Gastrocnemius medialis (tissue), 4 donors: ENCODE measurements at regions not wholly inside any gene's neighbourhood (a gene's known extent, or its start where the extent isn't known, plus 50 kb on each side); places are given as distances from the start of the nearest gene placed in this dataset.

Experiments
- ATAC-seq, 2 donors: fragments of 150-250 bp; one replicate each; pipeline ENCODE4 v1.9.1; 2016
- DNase-seq, 2 donors: peaks; one replicate each; pipeline ENCODE4 v3.0.0-alpha.2; 2019
- H3K27ac ChIP-seq, 4 donors: fragments of 200-600 bp; sonication (generic); 1 replicate in 1 of 4; 2 replicates in 3 of 4; pipeline ENCODE4 v1.5.1; 2016 to 2018; ENCODE audit warnings: mild to moderate bottlenecking in 2 of 4, moderate library complexity in 1 of 4
- H3K27me3 ChIP-seq, 3 donors: fragments of 200-600 bp; sonication (generic) in 2 of 3; 1 replicate in 1 of 3; 2 replicates in 2 of 3; pipeline versions ENCODE4 v1.5.1 to v1.6.0; 2016 to 2019; ENCODE audit warnings: mild to moderate bottlenecking in 1 of 3, moderate library complexity in 1 of 3
- H3K36me3 ChIP-seq, 2 donors: fragments of 200-600 bp; sonication (generic) in 1 of 2; one replicate each; pipeline ENCODE4 v1.5.1; 2017 to 2018
- H3K4me1 ChIP-seq, 2 donors: fragments of 200-600 bp; sonication (generic) in 1 of 2; one replicate each; pipeline ENCODE4 v1.5.1; 2016 to 2017; ENCODE audit warnings: mild to moderate bottlenecking in 2 of 2
- H3K4me3 ChIP-seq, 4 donors: fragments of 200-600 bp; sonication (generic) in 3 of 4; 1 replicate in 1 of 4; 2 replicates in 3 of 4; pipeline ENCODE4 v1.5.1; 2016 to 2019; ENCODE audit warnings: mild to moderate bottlenecking in 2 of 4
- H3K9me3 ChIP-seq, 3 donors: fragments of 200-600 bp; sonication (generic) in 2 of 3; 1 replicate in 1 of 3; 2 replicates in 2 of 3; pipeline ENCODE4 v1.5.1; 2016 to 2019
- POLR2A ChIP-seq, 2 donors: fragments of 450-650 bp; IDR thresholded peaks; one replicate each; pipeline ENCODE4 v1.6.1; 2017; ENCODE audit warnings: antibody characterized with exemption in 2 of 2, mild to moderate bottlenecking in 2 of 2, moderate library complexity in 2 of 2
- in situ Hi-C, 4 donors: fragments of 200-750 bp; cut with MboI; loops; one replicate each; pipeline versions ENCODE4 v1.15.0 to v1.8.0; 2017; ENCODE audit warnings: low sequenced_read_pairs in 4 of 4
- intact Hi-C: fragments of 100-400 bp; cut with DNase I; formaldehyde crosslinking; loops from one replicate; pipeline ENCODE4 v1.15.1; 2023; ENCODE audit warnings: low total_unique reads
- TF ChIP-seq, protein P1 (sequence below), 5 experiments: fragments of 450-650 bp in 3 of 5; fragments of 200-600 bp in 2 of 5; sonication (generic) in 2 of 5; IDR thresholded peaks in 4 of 5; conservative IDR thresholded peaks in 1 of 5; 1 replicate in 4 of 5; 2 replicates in 1 of 5; pipeline ENCODE4 v1.5.1; 2016 to 2019; ENCODE audit warnings: antibody characterized with exemption in 5 of 5, mild to moderate bottlenecking in 3 of 5, moderate library complexity in 3 of 5

DNA sequence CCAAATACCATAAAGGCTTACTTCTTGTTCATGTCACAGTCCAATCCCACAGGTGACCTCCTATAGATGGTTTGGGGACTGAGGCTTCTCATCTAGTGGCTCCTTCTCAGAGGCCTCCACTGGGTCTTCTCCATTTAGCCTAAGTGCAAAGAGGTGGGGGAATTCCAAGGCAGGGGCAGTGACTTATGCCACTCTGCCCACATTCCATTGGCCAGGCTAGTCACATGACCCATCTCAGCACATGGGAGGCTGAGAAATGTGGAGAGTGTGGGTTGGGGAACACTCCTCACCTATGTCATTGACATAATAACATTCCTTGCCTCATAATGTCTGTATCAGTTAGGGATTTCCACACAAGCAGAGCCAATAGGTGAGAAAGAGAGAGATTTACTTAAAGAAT lies 104.3 kb upstream of the PLXNA4 start:
- Histone ChIP-seq H3K9me3 (no peaks in the 10 kb centered on the region), H3K4me3 (no peak overlapping the region), H3K27me3 (no peaks in the 10 kb centered on the region), H3K4me1 (no peaks in the 10 kb centered on the region), H3K36me3 (no peaks in the 10 kb centered on the region), H3K27ac (no peak overlapping the region)
- no peak for DNase-seq
- intact Hi-C loops (no loop called here), in situ Hi-C loops (no loop called here)
- TF ChIP-seq, protein P1, sequence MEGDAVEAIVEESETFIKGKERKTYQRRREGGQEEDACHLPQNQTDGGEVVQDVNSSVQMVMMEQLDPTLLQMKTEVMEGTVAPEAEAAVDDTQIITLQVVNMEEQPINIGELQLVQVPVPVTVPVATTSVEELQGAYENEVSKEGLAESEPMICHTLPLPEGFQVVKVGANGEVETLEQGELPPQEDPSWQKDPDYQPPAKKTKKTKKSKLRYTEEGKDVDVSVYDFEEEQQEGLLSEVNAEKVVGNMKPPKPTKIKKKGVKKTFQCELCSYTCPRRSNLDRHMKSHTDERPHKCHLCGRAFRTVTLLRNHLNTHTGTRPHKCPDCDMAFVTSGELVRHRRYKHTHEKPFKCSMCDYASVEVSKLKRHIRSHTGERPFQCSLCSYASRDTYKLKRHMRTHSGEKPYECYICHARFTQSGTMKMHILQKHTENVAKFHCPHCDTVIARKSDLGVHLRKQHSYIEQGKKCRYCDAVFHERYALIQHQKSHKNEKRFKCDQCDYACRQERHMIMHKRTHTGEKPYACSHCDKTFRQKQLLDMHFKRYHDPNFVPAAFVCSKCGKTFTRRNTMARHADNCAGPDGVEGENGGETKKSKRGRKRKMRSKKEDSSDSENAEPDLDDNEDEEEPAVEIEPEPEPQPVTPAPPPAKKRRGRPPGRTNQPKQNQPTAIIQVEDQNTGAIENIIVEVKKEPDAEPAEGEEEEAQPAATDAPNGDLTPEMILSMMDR (IDR thresholded peaks at IDR 0.05 in 4 of 5, conservative IDR thresholded peaks at IDR 0.05 in 1 of 5): no peak
- TF ChIP-seq POLR2A (IDR thresholded peaks at IDR 0.05): no peak
- ATAC-seq: no peak

DNA sequence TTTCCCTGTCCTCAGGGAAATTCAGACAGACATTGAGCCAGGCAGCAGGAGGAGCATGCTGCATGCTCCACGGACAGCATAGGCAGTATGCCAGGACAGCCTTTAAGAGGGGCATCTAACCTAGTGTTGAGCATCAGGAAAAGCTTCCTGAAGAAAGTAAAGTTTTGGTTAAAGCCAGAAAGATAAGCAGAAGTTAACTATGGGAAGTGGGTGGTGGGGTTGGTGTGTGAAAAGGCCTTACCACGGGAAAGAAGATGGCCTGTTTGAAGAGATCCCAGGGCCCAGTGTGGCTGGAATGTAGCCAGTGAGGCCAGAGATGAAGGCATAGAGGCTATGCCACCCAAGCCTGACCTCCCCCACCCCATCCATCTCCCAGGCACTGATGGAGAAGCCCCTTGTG lies 102.4 kb upstream of the PLXNA4 start:
- Histone ChIP-seq H3K27ac (no peak overlapping the region), H3K4me1 (no peaks in the 10 kb centered on the region), H3K9me3 (no peaks in the 10 kb centered on the region), H3K4me3 (no peak overlapping the region), H3K27me3 (no peaks in the 10 kb centered on the region), H3K36me3 (no peaks in the 10 kb centered on the region)
- intact Hi-C loops (no loop called here), in situ Hi-C loops (no loop called here)
- TF ChIP-seq, protein P1 (IDR thresholded peaks at IDR 0.05 in 4 of 5, conservative IDR thresholded peaks at IDR 0.05 in 1 of 5): no peak
- no peak for TF ChIP-seq POLR2A (IDR thresholded peaks at IDR 0.05)
- DNase-seq (no peak), ATAC-seq (no peak)

DNA sequence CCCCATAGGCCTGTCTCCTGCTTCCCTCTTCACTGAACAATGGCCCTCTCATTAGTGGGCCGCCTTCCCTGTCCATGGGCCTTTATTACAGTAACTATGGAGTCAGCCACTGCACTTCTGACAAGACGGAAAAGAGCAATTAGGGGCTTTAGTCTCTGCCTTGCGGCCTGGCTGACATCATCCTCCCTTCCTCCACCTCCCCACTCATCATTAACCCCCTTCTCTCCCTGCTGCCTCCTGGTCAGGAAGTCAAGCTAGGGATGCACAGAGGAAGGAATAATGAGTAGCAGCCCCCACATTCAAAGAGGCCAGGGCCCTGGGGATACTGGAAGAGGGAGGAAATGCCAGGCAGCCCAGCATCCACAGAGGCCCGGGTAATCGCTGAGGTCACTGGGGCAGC lies 101.6 kb upstream of the PLXNA4 start:
- H3K9me3 ChIP-seq: no peaks in the 10 kb centered on the region
- in situ Hi-C loops: no loop called here
- ATAC-seq (no peak), DNase-seq (no peak)
- TF ChIP-seq, protein P1 (IDR thresholded peaks at IDR 0.05 in 4 of 5, conservative IDR thresholded peaks at IDR 0.05 in 1 of 5): no peak
- H3K4me1 ChIP-seq: no peaks in the 10 kb centered on the region
- no peak overlapping the region for H3K4me3 ChIP-seq
- intact Hi-C loops: no loop called here
- no peaks in the 10 kb centered on the region for H3K36me3 ChIP-seq
- no peak overlapping the region for H3K27ac ChIP-seq
- H3K27me3 ChIP-seq: no peaks in the 10 kb centered on the region

DNA sequence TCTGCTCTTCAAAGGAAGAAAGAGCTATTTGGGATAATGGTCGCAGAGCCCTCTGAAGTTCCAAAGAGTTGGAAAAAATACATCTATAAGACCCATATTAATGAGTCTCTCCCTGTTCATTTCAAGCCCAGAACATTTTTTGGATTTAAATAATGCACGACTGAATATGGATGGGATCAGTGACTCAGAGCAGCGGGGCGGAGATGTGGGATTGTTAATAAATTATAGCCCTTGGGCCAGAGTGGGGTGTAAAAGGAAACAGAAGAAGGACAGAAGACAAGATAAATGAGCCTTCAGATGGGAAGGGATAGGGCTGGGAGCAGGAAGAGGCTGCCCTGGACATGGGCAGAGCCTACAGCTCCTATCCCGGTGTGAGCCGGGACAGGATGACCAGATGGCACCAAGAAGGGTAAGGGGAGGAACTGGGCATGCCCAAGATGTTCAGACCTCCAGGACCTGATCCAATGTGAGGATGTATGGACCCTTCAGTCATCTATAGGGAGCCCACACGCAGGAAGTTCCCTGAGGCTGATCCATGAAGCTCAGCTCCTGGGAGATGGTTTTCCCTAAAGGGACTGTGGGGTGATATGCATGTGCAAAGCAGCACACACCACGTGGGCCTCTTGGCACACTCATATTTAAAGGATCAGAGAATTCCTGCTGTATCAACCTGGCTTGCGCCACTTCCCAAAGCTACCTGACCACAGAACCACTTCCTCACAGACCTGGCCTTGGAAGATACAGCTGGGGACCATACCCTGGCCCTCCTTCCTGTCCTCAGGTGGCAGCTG lies 96.1 kb upstream of the PLXNA4 start:
- intact Hi-C loops (no loop called here), in situ Hi-C loops (no loop called here)
- no peaks in the 10 kb centered on the region for H3K9me3 ChIP-seq
- no peak overlapping the region for H3K4me3 ChIP-seq
- no peaks in the 10 kb centered on the region for H3K36me3 ChIP-seq
- no peaks in the 10 kb centered on the region for H3K4me1 ChIP-seq
- DNase-seq: no peak
- TF ChIP-seq POLR2A (IDR thresholded peaks at IDR 0.05): no peak
- TF ChIP-seq, protein P1 (IDR thresholded peaks at IDR 0.05 in 4 of 5, conservative IDR thresholded peaks at IDR 0.05 in 1 of 5): no peak
- ATAC-seq: no peak
- H3K27me3 ChIP-seq: no peaks in the 10 kb centered on the region
- H3K27ac ChIP-seq: no peak overlapping the region

DNA sequence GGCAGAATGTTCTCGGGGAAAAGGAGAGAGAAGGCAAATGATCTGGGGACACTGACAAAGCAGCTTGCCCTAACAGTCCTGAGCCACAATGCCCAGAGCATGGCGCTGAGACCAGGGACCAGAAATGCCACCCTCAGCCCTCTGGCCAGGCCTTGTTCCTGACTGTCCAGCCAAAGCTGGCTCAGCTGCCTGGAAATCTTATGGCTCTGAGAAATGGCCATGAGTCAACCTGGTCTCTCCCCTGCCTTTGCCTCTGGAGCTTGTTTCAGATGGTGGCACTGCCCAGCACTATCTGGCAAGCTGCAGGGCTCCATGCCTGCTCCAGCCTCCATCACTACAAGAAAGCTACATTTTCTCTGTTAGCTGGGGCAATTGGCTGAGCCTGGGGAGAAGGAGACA lies 90.5 kb upstream of the PLXNA4 start:
- no peak for ATAC-seq
- no peak for TF ChIP-seq POLR2A (IDR thresholded peaks at IDR 0.05)
- TF ChIP-seq, protein P1 (IDR thresholded peaks at IDR 0.05 in 4 of 5, conservative IDR thresholded peaks at IDR 0.05 in 1 of 5): no peak
- H3K4me3 ChIP-seq: no peak overlapping the region
- no peaks in the 10 kb centered on the region for H3K27me3 ChIP-seq
- H3K9me3 ChIP-seq: no peaks in the 10 kb centered on the region
- H3K27ac ChIP-seq: no peak overlapping the region
- H3K4me1 ChIP-seq: no peaks in the 10 kb centered on the region
- in situ Hi-C loops (no loop called here), intact Hi-C loops (no loop called here)
- DNase-seq: no peak
- H3K36me3 ChIP-seq: no peaks in the 10 kb centered on the region
